NCI-H524 (cell line): ENCODE measurements at regions not wholly inside any gene's neighbourhood (a gene's known extent, or its start where the extent isn't known, plus 50 kb on each side); places are given as distances from the start of the nearest gene placed in this dataset.

Experiments used
- DNase-seq, 2 experiments: peaks; one replicate each; lab custom pipeline; 2025; lab: John Stamatoyannopoulos, UW

GRCh38 chr4:135207531-135207930, 1005.9 kb upstream of the PABPC4L start:
- DNase-seq, result no peak

- no peak for DNase-seq
Measured at GRCh38 chr4:135204311-135204710, 1002.7 kb upstream of the PABPC4L start.

- DNase-seq, result no peak
Measured at GRCh38 chr4:135201081-135201480, 999.5 kb upstream of the PABPC4L start.

- DNase-seq, result no peak
Measured at GRCh38 chr4:135197641-135198040, 996.1 kb upstream of the PABPC4L start.

- no peak for DNase-seq
Measured at GRCh38 chr4:135194477-135194876, 992.9 kb upstream of the PABPC4L start.

GRCh38 chr4:135192751-135193535, 991.4 kb upstream of the PABPC4L start:
- DNase-seq, result no peak

GRCh38 chr4:135191596-135191995, 990.0 kb upstream of the PABPC4L start:
- DNase-seq, result no peak

- no peak for DNase-seq
Measured at GRCh38 chr4:135186002-135186401, 984.4 kb upstream of the PABPC4L start.

- DNase-seq, result no peak
Measured at GRCh38 chr4:135185256-135185655, 983.7 kb upstream of the PABPC4L start.

GRCh38 chr4:135184715-135185114, 983.1 kb upstream of the PABPC4L start:
- no peak for DNase-seq

- DNase-seq, result no peak
Measured at GRCh38 chr4:135177321-135177720, 975.7 kb upstream of the PABPC4L start.

- DNase-seq, result no peak
Measured at GRCh38 chr4:135166661-135167060, 965.1 kb upstream of the PABPC4L start.

GRCh38 chr4:135164601-135165000, 963.0 kb upstream of the PABPC4L start:
- no peak for DNase-seq

- no peak for DNase-seq
Measured at GRCh38 chr4:135144498-135144897, 942.9 kb upstream of the PABPC4L start.

GRCh38 chr4:135124196-135124595, 922.6 kb upstream of the PABPC4L start:
- DNase-seq, result no peak

GRCh38 chr4:135123632-135124031, 922.0 kb upstream of the PABPC4L start:
- no peak for DNase-seq

GRCh38 chr4:135122457-135122856, 920.9 kb upstream of the PABPC4L start:
- no peak for DNase-seq

- no peak for DNase-seq
Measured at GRCh38 chr4:135120195-135120594, 918.6 kb upstream of the PABPC4L start.

GRCh38 chr4:135114079-135114478, 912.5 kb upstream of the PABPC4L start:
- DNase-seq, result no peak

GRCh38 chr4:135098061-135098460, 896.5 kb upstream of the PABPC4L start:
- DNase-seq, result no peak

- no peak for DNase-seq
Measured at GRCh38 chr4:135073389-135073788, 871.8 kb upstream of the PABPC4L start.

GRCh38 chr4:135072553-135072952, 871.0 kb upstream of the PABPC4L start:
- DNase-seq, result no peak

GRCh38 chr4:135065366-135065765, 863.8 kb upstream of the PABPC4L start:
- no peak for DNase-seq

GRCh38 chr4:135050086-135050717, 848.6 kb upstream of the PABPC4L start:
- DNase-seq, result no peak
